ENCODE measurements at regions not wholly inside any gene's neighbourhood (a gene's known extent, or its start where the extent isn't known, plus 50 kb on each side); places are given as distances from the start of the nearest gene placed in this dataset.
A peak's percentile ranks its signal among the peaks of the same experiment; 100 is the strongest.
"Not testable (repeated sequence)": the region's sequence is repeated elsewhere in the genome, so short reads cannot be mapped to it uniquely, and the experiment has no call there.

DNA sequence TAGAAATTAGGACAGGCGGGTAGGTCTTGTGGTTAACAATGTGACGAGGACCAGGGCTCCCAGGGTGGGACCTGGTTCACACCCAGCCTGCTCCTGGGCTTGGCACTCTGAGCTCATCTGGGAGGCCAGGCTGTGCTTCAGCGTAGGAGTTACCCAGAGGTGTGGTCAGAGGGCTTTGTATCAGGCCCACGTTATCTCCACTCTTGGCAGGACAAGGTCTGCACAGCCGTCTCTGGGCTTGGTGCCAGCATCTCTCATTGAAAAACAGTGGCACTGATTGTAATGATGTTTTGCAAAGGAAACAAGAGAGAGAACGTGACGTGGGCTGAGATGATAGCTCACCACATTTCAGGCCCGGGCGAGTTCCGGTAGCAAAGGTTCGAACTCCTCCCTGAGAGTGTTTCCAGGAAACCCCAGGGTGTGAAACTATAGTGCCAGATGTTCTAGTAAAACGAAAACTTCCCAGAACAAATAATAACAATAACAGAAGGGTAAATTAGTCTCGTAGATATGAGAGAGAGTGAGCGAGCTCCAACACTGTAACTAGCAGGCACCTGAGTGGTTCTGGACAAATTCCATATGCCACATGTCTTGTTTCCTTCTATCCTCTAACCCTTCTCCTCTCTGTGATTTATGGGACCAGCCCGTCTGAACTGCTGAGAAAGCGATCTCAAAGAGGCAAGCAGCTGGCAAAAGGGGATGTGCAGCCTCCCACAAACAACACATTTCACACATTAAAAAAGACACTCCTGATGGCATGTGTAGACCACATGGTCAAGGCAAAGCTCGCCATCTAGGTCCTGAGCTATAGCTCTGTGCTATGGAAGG, 227.3 kb downstream of the KTN1 start:
- DNase-seq = peak; percentile 54

DNA sequence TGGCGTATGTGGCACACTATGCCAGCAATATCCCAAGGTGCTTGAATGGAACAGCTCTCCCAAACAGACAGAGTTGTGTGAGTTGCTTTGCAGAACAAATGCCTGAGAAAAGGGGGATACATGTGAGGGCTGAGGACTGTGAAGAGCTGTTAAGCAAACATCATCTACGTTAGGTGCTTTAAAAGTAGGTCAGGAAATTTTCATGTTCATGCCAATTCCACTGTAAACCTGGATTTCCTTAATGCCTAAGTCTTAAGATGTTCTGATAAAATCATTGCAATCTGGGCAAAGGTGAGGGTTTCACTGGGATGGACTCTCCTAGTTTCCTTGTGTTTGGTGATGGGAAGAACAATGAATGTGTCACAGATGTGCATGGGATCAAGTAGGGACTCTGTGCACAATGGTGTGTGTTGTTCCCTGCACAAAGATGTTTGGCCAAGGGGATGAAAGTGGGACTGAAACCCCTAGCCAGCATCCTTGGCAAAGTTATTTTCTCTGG, 227.9 kb downstream of the KTN1 start:
- DNase-seq = no peak

DNA sequence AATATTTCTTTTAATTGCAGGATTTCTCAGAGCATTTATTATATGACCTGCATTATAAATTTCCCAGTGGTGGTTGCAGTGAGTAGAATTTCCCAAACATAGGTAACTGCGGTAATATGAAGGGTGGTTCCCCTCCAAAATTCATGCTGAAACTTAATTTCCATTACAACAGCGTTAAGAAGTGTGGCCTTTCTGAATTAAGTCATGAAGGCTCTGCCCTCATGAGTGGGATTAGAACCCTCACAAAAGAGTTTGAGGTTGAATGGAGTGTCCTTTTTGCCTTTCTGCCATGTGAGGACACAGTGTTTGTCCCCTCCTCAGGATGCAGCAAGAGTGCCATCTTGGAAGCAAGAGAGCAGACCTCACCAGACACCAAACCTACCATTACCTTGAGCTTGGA, 233.6 kb downstream of the KTN1 start:
- no peak for DNase-seq

DNA sequence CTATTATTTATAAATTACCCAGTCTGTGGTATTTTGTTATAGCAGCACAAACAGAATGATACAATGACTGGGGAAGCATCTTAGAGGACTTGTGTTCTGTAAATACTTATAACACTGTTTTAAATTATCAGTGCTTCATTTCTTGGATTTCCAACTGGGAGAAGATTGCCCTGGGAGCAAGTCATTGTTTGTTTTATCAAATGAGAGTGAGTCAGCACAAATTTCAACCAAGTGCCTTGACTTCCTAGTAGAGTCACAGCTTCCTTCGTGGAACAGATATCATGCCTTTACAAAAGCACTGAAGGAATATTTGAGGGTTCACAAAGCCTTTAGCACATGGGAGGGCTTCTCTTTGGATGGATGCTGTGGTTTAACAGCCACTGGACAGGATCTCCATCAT, 234.1 kb downstream of the KTN1 start:
- DNase-seq = no peak

DNA sequence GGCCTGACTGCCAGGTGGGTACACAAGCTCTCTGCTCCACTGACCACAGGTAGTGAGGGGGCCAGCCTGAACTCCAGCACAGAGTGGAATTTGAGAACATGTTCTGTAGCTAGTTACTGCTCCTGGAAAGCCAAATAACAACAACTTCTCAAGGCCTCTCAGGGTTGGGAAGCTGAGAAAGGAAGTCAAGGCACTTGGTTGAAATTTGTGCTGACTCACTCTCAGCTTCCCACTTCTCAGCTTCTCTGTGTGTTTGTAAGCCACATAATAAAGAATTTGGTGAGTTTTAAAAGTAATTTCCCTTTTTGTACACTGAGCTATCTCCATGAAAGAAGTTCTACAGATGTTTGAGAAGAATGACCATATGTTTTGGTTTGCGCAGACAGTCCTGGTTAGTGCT, 234.9 kb downstream of the KTN1 start:
- no peak for DNase-seq

DNA sequence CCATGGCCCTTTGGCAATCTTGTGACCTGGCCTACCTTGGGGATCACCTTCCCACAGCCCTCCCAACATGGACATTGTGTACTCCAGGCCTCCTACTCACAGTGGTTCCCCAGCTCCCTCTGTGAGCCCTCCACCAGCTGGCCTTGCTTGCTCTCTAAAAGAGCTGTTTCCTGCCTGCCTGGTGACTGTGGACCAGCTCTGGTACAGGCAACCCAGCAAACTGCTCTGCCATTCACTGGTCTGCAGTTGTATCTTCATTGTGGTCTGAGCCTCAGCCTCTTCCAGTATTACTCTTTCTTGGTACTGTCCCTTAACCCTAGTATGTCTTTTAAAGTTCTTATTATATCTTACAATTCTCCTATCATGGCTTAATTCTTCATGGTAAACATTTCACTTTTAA, 236.2 kb downstream of the KTN1 start:
- no peak for DNase-seq

DNA sequence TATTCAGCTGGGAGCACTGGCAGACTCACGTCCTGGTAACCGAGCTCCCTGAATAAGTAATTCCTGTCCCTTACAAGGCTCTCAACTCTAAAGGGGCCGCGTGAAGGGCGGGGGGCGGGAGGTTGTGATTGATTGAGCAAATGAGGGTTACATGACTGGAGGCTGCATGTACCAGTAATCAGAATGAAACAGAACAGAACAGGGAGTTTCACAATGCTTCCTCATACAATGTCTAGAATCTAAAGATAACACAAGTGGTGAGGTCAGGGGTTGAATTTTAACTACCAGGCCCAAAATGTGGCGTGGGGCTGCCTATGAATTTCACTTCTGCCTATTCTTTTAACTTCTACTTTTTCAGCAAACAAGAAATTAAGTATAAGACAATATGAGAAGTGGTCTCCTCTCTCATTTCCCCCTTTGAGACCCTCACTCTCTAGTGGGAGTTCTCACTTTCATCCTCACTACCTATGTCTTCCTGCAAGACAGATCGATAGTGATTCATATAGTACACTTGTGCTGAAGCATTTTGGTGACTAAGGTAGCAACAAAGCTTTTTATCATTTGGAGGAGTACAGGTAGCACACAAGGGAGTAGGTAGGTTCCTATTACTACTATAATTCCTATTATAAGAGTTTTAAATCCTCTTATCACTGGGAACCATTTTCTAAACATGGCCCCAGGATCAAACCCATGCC, 239.8 kb downstream of the KTN1 start:
- no peak for DNase-seq

DNA sequence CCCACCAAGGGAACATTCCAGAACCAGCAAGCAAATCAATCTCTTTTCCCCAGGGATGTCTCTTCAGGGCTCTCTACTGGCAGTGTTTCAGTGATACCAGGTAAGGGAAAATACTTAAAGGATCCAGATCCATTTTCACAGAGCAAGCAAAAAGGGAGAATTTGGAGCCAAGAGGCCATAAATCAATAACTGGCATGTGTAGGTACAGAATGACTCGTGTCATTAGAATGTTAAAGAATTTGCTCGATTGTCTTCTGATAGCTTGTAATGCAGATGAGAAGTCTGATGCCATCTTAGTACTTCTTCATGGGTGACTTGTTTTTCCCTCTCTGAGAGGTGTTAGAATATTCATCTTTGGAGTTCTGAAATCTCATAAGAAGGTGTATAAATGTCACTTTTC, 242.9 kb downstream of the KTN1 start:
- DNase-seq = no peak

DNA sequence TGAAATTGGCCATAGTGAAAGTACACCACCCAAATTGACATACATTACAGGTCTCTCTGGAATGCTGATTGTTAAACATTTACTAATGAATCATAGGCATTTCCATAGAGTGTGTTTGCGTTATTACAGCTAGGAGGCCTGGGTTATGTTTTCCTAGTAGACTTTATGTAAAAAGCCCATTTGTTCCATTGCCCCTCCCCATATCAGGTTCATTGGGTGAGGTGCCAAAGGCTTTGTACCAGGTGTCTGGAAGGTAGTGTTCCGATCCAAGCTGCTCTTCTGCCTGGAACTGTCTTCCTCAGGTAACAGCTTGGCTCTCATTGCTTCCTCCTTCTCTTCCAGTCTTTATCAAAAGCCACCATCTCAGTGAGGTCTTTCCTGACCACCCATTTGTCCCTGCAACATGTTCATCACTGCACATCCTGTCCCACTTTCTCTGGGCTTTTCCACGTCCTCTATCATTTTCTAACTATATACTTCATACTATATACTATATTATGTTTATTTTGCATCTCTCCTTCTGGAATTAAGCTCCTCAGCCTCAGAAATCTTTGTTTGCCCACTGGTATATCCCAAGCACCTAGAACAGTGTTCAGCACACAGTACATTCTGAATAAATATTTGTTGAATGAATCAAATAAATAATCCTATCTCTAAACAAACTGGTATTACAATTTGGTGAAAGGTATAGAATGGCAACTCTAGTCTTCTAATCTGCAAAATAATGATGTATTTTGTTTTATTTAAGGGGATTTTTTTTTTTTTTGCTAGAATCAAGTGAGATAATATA, 252.3 kb downstream of the KTN1 start:
- DNase-seq = no peak

DNA sequence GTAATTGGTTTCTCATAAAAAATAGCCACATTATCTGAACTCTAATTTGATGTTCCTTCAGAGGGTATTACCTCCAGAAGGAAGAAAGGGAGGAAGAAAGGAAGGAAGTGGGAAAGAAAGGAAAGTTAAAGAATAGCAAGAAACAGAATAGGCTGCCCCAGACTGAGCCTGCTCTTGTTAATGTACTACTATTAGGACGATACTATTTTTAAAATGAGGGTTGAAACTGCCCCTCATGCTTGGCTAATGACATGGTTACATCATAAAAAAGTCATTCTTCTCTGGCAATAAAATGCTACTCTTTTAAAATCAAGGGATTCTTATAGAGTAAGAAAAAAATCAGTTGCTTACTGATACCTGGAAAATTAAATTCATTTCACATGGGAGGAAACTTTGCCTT, 253.0 kb downstream of the KTN1 start:
- DNase-seq = no peak

DNA sequence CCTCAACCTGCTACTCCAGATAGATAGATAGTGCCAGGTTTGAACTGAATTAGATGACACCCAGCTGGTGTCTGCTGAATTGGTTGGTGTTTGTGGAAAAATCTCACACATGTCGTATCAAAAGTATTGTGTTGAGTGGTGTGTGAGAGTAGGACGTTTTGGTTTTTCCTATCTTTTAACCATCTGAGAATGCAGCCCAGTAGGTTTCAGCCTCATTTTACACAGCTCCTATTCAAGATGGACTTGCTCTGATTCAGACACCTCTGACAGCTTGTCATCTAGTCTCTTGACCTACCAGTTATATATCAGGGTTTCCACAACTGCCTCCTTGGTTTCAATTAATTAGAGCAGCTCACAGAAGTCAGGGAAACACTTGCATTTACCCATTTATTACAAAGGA, 254.4 kb downstream of the KTN1 start:
- DNase-seq = no peak

DNA sequence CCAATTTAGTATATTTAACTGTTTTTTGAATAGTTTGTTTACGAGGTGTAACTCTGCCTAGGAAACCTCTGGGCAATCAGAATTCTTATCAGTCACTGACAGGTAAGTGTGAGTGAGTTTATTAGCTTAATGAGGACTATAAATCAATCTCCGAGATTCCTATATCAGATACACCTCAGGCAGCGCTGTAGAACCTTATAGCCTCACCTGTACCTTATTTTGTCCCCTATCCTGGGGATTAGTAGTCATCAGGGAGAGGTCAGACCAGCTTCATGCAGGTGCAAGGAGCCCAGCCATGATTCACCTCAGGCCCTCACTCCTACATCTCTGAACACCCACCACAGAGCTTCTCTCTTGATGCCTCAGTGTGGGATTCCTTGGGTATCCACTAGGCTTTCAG, 256.0 kb downstream of the KTN1 start:
- DNase-seq = no peak

DNA sequence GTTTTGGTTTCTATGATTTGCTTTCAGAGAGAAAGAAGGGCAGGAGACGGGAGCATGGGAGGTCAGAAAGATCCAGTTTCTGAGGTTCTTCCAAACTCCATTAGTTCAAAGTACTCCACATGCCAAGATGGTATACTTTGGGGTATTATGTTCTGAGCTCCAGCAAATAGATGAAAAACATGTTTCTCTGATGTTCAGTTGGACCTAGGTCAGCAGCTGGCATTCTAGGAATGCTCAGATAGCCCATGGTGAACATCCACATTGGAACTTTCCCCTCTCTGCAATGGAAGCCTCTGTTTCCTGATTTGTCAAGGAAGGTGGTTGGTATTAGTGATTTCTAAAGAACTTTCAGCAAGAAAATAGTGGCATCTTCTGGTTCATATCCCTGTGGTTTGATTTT, 257.5 kb downstream of the KTN1 start:
- DNase-seq = no peak

DNA sequence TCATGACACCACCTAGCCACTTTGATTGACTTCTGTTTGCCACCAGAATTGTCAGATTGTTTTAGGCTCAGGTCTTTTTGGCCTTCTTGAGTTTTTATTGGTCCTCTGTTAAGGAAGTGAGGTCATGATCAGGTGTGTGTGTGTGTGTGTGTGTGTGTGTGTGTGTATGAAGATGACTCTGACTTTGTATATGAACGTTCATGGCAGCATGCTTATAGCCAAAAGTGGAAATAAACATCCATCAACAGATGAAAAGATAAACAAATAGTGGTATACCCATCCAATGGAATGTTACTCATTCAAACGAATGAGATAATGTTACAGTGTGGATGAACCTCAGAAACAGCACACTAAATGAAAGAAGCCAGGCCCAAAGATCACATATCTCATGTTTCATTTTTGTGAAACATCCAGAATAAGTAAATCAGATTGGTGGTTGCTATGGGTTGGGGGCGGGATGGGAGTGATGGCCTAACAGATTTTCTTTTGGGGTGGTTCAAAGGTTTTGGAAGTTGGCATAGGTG, 258.6 kb downstream of the KTN1 start:
- no peak for DNase-seq

DNA sequence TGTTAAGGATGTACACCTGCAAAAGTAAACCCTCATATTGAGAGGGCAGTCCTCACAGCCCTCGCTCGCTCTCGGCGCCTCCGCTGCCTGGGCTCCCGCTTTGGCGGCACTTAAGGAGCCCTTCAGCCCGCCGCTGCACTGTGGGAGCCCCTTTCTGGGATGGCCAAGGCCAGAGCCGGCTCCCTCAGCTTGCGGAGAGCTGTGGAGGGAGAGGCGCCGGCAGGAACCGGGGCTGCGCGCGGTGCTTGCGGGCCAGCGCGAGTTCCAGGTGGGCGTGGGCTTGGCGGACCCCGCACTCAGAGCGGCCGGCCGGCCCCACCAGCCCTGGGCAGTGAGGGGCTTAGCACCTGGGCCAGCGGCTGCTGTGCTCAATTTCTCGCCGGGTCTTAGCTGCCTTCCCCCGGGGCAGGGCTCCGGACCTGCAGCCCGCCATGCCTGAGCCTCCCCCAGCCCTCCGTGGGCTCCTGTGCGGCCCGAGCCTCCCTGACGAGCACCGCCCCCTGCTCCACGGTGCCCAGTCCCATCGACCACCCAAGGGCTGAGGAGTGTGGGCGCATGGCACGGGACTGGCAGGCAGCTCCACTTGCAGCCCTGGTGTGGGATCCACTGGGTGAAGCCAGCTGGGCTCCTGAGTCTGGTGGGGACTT, 259.4 kb downstream of the KTN1 start:
- DNase-seq = not testable (repeated sequence)

DNA sequence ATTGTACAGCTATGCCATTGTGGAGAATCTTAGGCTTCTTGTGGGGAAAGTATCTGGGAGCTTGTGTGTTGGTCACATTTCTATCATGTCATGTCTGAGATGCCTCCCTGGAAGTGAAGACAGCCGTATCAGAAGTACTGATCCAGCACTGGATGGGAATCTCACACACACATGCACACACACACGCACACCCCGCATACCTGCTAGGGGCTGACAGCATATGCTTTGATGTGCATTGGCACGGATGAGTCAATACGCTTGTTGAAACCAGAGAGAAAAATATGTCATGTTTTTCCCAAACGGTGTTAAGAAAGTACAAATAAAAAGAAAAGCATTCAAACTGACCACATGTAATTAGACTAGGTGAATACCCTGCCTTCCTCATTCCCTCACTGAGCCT, 260.8 kb downstream of the KTN1 start:
- DNase-seq = no peak

DNA sequence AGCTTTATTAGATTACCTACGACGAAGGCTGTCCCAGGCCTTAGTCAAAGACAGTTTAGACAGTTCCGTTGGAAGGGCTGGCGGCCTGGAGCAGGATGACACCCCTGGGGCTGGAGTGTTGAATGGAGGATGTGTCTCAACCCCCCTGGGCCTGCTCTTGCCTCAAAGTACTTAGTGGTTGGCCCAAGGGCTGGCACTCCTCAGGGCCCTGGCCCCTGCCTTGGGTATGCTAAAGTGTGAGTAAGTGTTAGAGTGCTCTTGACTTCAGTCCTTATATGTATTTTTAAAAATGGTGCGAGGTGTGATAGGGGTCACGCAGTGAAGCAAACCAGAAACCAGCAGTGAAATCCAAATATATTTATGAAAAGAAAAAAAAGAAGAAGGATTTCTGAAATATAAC, 261.6 kb downstream of the KTN1 start:
- no peak for DNase-seq

DNA sequence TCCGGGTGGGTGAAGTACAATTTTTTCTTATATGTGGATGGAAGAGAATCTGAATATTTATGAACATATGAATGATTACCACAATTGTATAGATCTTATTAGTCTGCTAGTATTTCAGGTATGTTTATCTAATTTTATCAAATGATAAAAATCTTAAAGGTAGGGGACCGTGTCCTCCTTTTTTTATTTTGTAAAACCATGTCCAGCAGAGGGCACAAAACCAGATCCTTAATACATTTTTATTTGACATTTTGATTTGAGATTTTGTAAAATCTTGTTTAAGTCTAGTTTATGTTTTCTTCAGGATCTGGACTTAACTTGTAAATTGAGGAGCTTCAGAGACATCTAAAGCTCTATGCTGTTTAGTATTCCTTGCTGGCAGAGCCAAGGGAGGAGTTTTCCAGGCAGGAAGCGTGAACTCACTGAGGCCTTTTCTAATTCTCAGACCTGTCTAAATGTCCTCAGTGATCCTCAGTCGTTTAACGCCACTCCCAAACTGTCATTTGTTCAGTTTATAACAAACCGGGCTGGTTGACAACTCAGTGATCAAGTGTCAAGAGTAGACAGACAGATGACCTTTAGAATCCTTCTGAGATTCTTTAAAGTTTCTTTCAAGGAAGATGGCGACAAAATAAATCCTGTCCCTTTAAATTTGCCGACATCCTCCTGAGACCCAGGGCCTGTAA, 263.9 kb downstream of the KTN1 start:
- no peak for DNase-seq

DNA sequence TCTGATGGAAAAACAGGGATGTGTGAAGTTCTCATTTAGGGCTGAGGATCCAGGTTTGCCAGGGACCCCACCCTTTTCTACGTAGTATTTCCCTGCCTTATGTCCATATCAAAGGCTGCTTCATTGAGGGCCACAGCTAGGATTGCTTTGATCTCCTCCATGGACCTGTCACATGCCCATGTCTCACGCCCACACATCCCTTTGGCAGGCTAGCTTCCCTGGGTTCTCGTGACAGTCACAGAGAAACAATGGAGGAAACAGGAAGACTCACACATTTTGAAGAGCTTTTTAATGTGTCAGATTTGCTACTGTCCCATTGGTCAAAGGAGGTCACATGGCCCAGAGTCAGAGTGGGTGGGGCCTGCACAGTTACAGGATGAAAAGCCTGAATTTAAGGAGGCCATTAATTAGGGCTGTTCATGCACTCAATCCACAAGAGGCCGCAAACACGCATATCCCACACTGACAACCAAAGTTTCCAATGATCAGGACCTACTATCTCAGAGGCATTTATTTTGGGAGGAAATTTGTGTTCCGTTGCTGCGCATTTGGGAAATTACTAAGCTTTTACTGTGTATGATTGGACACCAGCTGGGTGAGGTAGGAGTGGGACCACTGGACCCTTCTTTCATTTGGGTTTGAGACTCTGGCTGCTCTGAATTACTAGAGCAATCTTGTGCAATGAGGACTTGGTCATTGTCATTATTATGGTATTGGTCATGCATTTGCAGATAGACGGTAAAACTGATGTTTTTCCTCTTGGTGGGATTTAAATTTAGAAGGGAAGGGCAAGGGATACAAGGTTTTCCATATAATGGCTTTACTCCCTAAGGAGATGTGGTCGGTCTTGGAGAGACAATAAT, 266.2 kb downstream of the KTN1 start:
- no peak for DNase-seq

DNA sequence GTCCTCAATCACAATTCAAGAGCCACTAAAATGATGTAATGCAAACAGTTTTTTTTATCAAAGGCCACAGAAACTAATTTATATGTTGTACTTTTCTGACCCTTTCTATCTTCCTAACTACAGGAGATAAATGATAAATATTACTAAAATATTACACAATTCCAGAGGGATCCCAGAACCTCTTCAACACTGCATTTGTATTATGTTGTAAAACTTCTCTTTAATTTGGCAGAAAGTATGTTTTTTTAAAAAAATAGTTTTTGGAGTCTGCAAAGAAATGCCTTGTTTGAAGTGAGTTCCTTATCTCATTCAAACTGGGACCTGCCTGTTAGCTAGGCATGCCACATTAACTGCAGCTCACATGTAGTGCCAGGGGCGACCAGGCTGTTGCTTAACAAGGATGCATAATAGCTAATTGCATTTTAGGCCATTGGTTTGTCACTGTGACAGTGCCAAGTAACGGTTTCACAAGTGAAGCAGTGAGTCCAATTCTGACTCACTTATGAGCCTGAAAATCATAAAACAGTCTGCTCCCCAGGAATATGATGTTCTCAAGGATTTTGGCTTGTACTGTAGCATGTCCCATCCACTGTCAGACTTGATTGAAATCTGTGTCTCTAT, 266.9 kb downstream of the KTN1 start:
- no peak for DNase-seq

DNA sequence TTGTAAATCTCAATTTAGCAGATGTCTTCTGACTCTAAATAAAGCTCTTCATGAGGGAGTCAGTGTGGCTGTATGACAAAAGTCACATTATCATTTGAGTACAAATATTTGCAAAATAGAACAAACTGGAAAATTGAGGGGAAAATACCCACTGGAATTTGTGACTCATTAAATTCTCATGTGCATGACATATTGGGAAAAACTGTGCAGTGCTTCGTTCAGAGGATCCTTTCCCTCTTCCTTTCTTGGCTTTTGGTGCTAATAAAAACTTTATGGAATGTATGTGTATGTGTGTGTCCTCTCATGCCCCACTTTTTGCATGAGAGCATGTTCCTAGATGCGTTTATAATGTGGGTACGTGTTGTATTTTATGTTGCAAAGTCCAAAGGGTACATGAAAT, 267.8 kb downstream of the KTN1 start:
- DNase-seq = no peak
